GM12892 (cell line): ENCODE measurements at regions not wholly inside any gene's neighbourhood (a gene's known extent, or its start where the extent isn't known, plus 50 kb on each side); places are given as distances from the start of the nearest gene placed in this dataset.

Experiments
- POLR2A ChIP-seq: IDR thresholded peaks from 2 replicates; pipeline ENCODE4 v1.6.1; 2011; ENCODE audit warnings: low read depth, low read length, control low read depth
- TAF1 ChIP-seq: IDR thresholded peaks from 2 replicates; pipeline ENCODE4 v1.6.1; 2011; ENCODE audit warnings: low read depth, mild to moderate bottlenecking, control low read depth, low read length, borderline replicate concordance

GRCh38 chr5:4164167-4164566 is 568.5 kb downstream of the IRX1 start:
- TF ChIP-seq TAF1: no peak
- no peak for TF ChIP-seq POLR2A
